ENCODE measurements at regions not wholly inside any gene's neighbourhood (a gene's known extent, or its start where the extent isn't known, plus 50 kb on each side); places are given as distances from the start of the nearest gene placed in this dataset.

DNA sequence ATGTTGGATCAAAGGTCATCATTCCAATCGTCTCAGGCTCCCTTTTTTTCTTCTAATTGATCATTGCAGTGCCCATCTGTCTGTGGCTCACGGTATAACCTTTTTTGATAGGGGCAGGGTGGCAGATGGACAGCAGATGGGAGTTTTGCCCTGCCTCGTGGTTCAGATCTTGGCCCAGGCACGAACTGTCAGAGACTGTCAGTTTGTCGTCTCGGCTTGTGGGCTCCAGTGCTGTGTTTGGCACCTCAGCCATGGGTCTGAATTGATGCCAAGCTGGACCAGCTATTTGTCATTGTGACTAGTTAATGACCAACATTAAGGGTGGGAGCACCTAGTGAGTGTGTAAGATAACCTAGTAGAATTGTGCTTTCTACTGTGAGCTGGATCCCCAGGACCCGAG is 197.6 kb downstream of the PRL start:
- no peak for TF ChIP-seq POLR2A (IDR thresholded peaks at IDR 0.05; ENCODE audit: low read depth, low read length)
- no peak for FAIRE-seq
- no peak for DNase-seq (ENCODE audit: insufficient read length, low spot score)

DNA sequence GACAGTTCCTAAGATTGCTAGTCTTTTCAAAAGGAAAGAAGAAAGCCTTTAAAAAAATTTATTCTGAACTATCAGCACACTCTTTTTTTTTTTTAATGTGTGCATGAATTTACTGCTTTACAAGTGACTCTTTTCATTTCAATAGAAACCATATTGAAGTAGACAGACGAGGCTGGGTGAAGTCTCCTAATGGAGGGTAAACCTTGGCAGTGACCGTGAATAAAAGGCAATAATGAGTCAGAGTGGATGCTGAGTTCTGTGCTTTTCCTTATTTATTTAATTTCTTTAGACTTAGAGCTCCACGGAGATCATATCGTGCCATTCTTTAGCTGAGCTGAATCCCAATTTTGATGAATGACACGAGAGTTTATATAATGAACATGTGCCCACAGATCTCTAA is 196.9 kb downstream of the PRL start:
- FAIRE-seq: no peak

DNA sequence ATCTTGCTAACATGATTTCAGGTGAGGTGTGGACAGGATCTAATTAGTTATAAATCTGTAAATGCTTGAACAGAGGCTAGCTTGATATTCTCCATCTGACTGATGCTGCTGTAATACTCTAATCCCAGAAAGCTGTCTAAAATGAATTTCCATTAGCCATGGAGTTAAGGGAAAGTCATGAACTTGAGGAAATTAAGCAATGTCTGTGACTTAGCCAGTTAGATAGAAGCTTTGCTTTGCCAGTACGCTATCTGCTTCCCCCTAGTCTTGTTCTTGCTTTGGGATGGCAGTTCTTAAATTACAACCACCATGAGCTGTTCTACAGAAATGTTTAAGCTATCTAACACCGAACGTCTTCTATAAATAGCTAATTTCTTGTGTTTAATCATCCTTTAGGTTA is 195.7 kb downstream of the PRL start:
- no peak for TF ChIP-seq POLR2A (IDR thresholded peaks at IDR 0.05; ENCODE audit: low read depth, low read length)
- DNase-seq (ENCODE audit: insufficient read length, low spot score) (no peak), FAIRE-seq (no peak)

More for the DNA sequence above, 196.9 kb downstream of the PRL start:
- DNase-seq (ENCODE audit: insufficient read length, low spot score): no peak
- TF ChIP-seq POLR2A (IDR thresholded peaks at IDR 0.05; ENCODE audit: low read depth, low read length): no peak

DNA sequence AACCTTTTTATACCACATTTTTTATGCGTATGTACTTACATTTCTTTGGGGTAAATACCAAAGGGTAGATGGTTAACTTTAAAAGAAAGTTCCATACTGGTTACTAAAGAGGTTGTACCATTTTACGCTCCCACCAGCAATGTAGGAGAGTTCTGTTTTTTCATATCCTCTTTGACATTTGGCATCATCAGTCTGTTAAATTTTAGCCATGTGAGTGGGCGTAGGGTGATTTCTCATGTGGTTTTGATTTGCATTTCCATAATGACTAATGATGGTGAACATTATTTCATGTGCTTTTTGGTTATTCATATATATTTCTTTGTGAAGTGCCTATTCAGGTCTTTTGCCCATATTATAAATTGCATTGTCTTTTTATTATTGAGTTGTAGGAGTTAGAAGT is 194.2 kb downstream of the PRL start:
- FAIRE-seq: no peak
- TF ChIP-seq POLR2A (IDR thresholded peaks at IDR 0.05; ENCODE audit: low read depth, low read length): no peak
- DNase-seq (ENCODE audit: insufficient read length, low spot score): no peak

DNA sequence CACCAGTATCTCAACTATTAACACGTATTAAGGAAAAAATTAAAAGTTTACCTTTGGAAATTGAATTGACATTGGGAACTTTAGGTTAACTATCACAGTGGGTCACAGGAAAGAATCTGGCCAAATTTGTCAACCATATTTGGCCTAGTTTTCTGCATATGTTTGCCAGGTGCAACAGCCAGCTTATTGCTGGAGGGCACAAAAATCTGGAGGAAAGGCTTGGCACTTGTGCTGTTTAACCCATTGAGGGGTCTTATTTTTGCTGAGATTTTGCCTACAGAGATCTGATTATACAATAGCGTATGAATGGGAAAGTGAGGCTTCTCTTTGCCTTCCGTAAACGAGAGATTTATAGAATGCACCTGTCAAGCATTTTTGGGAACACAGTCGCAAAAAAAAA is 190.4 kb downstream of the PRL start:
- FAIRE-seq (no peak), DNase-seq (ENCODE audit: insufficient read length, low spot score) (no peak)
- no peak for TF ChIP-seq POLR2A (IDR thresholded peaks at IDR 0.05; ENCODE audit: low read depth, low read length)

DNA sequence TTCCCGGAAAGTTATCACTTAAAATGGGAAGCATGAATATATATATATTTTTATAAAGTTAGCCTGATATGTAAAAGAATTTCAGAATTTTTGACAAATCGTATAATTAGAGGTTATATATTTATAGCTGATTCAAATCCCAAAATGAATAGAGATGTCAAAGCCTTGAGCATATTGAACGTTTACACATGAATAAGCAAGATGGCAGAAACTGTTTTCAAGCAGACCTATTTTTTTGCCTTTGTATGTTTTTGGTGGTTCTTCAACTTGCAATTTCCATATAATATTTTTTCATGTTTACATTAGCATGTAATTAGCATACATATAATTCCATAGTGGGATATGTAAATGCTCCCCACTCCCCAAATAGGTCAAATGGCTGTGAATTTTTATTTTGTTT is 189.9 kb downstream of the PRL start:
- TF ChIP-seq POLR2A (IDR thresholded peaks at IDR 0.05; ENCODE audit: low read depth, low read length): no peak
- DNase-seq (ENCODE audit: insufficient read length, low spot score): no peak
- FAIRE-seq: no peak

DNA sequence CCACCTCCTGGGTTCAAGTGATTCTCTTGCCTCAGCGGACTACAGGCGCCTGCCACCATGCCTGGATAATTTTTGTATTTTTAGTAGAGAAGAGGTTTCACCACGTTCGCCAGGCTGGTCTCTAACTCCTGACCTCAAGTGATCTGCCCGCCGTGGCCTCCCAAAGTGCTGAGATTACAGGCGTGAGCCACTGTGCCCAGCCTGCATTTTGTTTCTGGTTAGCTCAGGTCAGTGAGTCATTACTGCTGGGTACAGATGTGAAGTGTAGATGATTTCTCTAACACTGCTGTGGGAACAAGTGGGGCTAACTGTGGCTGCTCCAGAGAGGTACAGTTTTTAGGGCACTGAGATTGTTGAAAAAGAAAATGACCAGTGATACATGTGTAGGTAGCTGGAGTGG is 188.6 kb downstream of the PRL start:
- FAIRE-seq: peak; percentile 71
- TF ChIP-seq POLR2A (IDR thresholded peaks at IDR 0.05; ENCODE audit: low read depth, low read length): no peak
- DNase-seq (ENCODE audit: insufficient read length, low spot score): no peak

DNA sequence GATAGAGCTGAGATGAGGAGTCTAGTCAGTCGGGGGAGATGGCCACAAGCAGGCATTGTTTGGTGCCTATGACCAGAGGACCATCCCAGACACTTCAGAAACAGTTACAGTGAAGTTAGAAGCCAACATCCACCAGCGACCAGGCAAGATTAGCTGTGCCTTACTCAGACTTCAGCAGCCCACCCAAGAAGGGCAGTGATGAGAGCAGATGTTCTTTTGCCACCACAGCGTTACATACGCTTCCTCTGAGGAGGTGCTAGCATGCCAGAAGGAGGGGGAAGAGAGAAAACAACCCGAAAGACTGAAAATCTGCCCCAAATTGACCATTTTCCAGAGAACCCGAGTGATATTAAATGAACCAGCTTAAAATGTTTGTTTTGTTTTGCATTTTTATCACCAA is 186.8 kb downstream of the PRL start:
- FAIRE-seq (no peak), DNase-seq (ENCODE audit: insufficient read length, low spot score) (no peak)
- no peak for TF ChIP-seq POLR2A (IDR thresholded peaks at IDR 0.05; ENCODE audit: low read depth, low read length)

DNA sequence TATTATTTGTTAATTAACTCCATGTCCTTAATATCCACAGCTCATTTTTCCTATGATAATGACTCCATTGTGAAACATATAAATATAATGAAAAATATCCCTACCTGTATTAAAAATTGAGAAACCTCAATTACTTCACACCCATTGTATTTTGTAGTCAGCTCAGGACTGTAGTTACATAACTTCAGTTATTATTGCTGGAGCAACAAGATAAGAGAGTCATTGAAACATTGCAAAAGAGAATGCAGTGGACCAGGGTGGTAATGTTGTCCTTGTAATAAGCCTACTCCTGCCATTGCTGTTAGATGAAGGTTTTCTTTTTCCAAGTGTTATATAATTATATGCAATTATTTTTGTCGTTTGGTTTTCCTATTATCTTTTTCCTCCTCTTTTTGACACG is 184.4 kb downstream of the PRL start:
- no peak for TF ChIP-seq POLR2A (IDR thresholded peaks at IDR 0.05; ENCODE audit: low read depth, low read length)
- no peak for DNase-seq (ENCODE audit: insufficient read length, low spot score)
- FAIRE-seq: no peak

DNA sequence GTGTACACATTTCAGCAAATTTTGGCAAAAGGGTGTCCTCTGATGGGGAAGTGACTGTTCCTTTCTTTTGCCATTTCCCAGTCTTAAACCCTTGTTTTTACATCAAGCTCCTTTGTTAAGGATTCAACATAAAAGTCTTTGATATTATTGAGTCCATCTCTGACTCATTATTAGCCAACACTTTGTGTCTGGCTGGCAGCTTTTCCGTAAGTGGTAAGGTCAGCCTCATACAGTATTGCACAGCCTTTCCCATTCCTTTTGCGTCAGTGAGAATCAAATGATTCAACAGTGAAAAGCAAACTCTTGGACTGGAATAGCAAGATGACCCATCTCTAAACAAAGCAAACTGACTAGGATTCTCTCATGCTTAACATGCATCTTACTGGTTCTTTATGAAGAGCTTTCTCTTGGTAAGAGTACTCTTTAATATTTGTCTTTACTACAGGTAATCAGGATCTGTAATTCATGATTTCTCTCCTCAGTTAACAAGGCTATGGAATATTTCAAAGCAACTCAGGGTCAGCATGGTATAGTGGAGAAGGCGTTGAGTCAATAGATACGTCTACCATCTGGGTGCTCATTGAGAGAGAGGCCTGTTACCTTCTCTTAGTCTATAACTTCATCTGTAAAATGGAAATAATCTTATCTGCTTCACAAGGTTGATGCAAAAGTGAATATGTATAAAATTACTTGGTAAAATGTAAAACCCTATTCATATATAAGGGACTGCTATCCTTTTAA is 183.6 kb downstream of the PRL start:
- TF ChIP-seq POLR2A (IDR thresholded peaks at IDR 0.05; ENCODE audit: low read depth, low read length): no peak
- DNase-seq (ENCODE audit: insufficient read length, low spot score): peak; percentile 31
- FAIRE-seq: peak; percentile 97

DNA sequence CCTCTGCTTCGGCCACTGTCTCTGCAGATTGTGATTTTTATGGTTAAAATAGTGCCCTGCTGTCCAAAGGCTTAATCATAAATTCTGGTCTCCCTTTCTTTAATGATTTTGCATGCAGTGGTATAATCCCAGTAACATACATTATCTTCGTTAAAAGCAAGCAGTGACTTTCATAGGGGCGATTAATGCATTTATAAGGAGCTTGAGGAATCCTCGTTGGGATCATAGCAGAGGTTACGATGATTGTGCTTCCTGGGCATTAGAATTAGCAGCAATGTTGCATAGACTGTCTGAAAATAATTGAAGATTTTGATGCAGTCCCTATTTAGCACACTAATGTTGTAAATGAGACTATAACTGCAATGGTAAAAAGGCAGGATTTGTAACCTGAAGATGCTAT is 181.3 kb downstream of the PRL start:
- FAIRE-seq: peak; percentile 11
- DNase-seq (ENCODE audit: insufficient read length, low spot score): no peak
- TF ChIP-seq POLR2A (IDR thresholded peaks at IDR 0.05; ENCODE audit: low read depth, low read length): no peak

DNA sequence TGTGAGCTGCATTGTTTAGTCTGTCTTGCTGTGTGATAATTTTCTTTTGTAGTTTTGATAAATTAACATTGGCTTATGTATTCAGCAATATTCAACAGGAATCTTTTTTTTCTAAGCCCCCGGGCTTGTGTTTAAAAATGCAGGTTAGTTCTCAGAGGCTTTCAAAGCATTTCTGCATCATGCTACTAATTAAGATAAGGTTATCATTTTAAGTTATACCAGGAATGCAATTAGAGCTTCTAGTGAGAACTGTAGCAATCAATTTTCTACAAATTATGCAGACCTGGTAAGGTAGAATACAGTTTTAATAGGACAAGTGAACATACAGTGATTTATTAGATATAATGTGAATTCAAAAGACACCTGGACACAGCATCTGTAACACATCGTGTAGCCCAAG is 179.2 kb downstream of the PRL start:
- no peak for DNase-seq (ENCODE audit: insufficient read length, low spot score)
- TF ChIP-seq POLR2A (IDR thresholded peaks at IDR 0.05; ENCODE audit: low read depth, low read length): no peak
- no peak for FAIRE-seq

DNA sequence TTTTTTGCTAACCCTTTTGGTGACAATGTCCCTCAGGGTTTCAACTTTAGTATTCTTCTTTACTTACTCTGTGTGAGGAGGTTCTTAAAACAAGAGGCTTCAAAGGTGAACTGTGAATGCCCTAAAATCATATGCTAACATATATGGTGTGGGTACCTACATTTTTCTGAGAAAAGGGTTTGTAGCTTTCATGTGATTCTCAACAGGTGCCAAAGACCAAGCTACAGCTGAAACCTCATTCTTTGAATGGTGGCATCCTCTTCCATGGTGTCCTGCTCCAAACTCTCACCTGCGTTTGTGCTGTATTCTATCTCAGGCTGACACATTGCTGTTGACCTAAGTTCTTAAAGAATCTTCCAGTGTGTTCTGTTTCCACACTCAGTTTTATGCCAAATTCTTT is 177.3 kb downstream of the PRL start:
- no peak for DNase-seq (ENCODE audit: insufficient read length, low spot score)
- TF ChIP-seq POLR2A (IDR thresholded peaks at IDR 0.05; ENCODE audit: low read depth, low read length): no peak
- no peak for FAIRE-seq

DNA sequence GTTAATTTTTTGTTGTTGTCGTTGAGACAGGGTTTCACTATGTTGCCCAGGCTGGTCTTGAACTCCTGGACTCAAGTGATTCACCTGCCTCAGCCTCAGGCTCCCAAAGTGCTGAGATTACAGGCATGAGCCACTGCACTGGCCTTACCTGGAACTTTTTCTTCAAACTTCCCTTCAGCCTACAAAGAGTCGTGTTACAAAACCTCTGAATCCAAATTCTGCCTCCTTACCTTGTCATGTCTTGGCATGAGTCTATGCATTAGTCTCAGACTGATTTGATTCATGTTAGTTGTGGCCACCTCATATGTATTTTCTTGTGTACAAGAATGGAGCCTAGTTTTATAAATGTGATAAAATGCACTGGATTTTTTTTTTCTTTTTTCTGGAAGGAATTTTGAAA is 172.1 kb downstream of the PRL start:
- FAIRE-seq: no peak
- DNase-seq (ENCODE audit: insufficient read length, low spot score): no peak
- TF ChIP-seq POLR2A (IDR thresholded peaks at IDR 0.05; ENCODE audit: low read depth, low read length): no peak

DNA sequence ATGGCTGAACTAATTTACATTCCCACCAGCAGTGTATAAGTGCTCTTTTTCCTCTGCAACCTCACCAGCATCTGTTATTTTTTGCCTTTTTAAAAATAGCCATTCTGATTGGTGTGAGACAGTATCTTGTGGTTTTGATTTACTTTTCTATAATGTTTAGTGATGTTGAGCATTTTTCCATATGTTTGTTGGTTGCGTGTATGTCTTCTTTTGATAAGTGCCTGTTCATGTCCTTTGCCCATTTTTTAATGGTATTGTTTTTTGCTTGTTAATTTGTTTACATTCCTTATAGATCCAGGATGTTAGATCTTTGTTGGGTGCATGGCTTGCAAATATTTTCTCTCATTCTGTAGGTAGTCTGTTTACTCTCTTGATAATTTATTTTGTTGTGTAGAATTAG is 169.9 kb downstream of the PRL start:
- no peak for FAIRE-seq
- no peak for TF ChIP-seq POLR2A (IDR thresholded peaks at IDR 0.05; ENCODE audit: low read depth, low read length)
- DNase-seq (ENCODE audit: insufficient read length, low spot score): no peak

DNA sequence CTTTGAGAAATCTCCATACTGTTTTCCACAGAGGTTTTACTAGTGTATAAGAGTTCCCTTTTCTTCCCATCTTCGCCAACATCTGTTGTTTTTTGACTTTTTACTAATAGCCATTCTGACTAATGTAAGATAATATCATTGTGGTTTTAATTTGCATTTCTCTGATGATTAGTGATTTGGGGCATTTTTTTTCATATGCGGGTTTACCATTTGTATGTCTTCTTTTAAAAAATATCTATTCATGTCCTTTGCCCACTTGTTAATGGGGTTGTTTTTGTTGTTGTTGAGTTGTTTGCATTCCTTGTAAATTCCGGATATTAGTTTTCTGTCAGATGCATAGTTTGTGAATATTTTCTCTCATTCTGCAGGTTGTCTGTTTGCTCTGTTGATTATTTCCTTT is 167.1 kb downstream of the PRL start:
- TF ChIP-seq POLR2A (IDR thresholded peaks at IDR 0.05; ENCODE audit: low read depth, low read length): no peak
- FAIRE-seq: no peak
- no peak for DNase-seq (ENCODE audit: insufficient read length, low spot score)
